Omental fat pad (tissue), 3 donors: ENCODE measurements at regions not wholly inside any gene's neighbourhood (a gene's known extent, or its start where the extent isn't known, plus 50 kb on each side); places are given as distances from the start of the nearest gene placed in this dataset.

Experiments
- ATAC-seq: fragments of 150-250 bp; one replicate; pipeline ENCODE4 v1.9.1; 2016; ENCODE audit warnings: mild to moderate bottlenecking, moderate library complexity; ENCODE audit not compliant: low FRiP score
- DNase-seq: peaks from one replicate; pipeline ENCODE4 v3.0.0-alpha.2; 2019; ENCODE audit warnings: low spot score
- CTCF ChIP-seq, 3 donors: fragments of 450-650 bp; IDR thresholded peaks; one replicate each; pipeline ENCODE4 v1.5.1; 2016 to 2017; ENCODE audit warnings: antibody characterized with exemption in 3 of 3, mild to moderate bottlenecking in 3 of 3, moderate library complexity in 2 of 3

- ATAC-seq (no peak), DNase-seq (no peak)
- no peak for TF ChIP-seq CTCF (IDR thresholded peaks at IDR 0.05)
Measured at GRCh38 chr17:71470062-71470461, 650.8 kb upstream of the SOX9 start.

GRCh38 chr17:71472809-71473789 is 647.7 kb upstream of the SOX9 start:
- DNase-seq (no peak), ATAC-seq (no peak)
- no peak for TF ChIP-seq CTCF (IDR thresholded peaks at IDR 0.05)

- no peak for ATAC-seq
- TF ChIP-seq CTCF (IDR thresholded peaks at IDR 0.05), result no peak
Measured at GRCh38 chr17:71477356-71477755, 643.5 kb upstream of the SOX9 start.

GRCh38 chr17:71480099-71480498 is 640.7 kb upstream of the SOX9 start:
- DNase-seq, result no peak
- no peak for ATAC-seq
- TF ChIP-seq CTCF (IDR thresholded peaks at IDR 0.05), result no peak

More at GRCh38 chr17:71477356-71477755, 643.5 kb upstream of the SOX9 start:
- no peak for DNase-seq

- ATAC-seq (no peak), DNase-seq (no peak)
- TF ChIP-seq CTCF (IDR thresholded peaks at IDR 0.05), result no peak
Measured at GRCh38 chr17:71482625-71483024, 638.2 kb upstream of the SOX9 start.

- TF ChIP-seq CTCF (IDR thresholded peaks at IDR 0.05), result no peak
- no peak for ATAC-seq
- no peak for DNase-seq
Measured at GRCh38 chr17:71484546-71484945, 636.3 kb upstream of the SOX9 start.

GRCh38 chr17:71485426-71485825 is 635.4 kb upstream of the SOX9 start:
- ATAC-seq (no peak), DNase-seq (no peak)
- TF ChIP-seq CTCF (IDR thresholded peaks at IDR 0.05), result no peak
